ENCODE measurements at regions not wholly inside any gene's neighbourhood (a gene's known extent, or its start where the extent isn't known, plus 50 kb on each side); places are given as distances from the start of the nearest gene placed in this dataset.

DNA sequence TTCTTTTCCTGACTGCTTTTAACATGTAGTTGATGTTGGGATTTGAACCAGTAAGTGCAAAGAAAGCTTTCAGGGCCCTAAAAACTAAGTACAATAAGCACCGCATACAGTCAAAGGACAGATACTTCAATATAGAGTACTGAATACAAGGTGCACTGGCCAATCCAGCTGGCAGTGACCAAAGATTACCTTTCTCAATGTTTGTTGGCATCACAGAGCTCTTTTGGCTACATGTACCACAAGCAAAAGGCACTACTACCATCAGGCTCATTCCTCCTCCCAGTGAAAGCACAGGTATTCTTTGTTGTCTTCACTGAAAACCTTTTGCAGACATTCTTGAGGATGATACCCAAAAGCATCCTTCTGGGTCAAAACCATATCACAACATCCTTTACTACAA, 65.2 kb upstream of the ZCCHC13 start:
- Histone ChIP-seq H3K27me3 (ENCODE audit: insufficient read depth, poor library complexity, severe bottlenecking) (no peaks in the 10 kb centered on the region), H3K27ac (replicated peaks) (no peak overlapping the region), H3K4me3 (replicated peaks; ENCODE audit: insufficient read depth, low read length) (no peak overlapping the region)
- DNase-seq (ENCODE audit: low read depth in 1 of 2, low spot score in 1 of 2) = no peak
- TF ChIP-seq, protein P1, sequence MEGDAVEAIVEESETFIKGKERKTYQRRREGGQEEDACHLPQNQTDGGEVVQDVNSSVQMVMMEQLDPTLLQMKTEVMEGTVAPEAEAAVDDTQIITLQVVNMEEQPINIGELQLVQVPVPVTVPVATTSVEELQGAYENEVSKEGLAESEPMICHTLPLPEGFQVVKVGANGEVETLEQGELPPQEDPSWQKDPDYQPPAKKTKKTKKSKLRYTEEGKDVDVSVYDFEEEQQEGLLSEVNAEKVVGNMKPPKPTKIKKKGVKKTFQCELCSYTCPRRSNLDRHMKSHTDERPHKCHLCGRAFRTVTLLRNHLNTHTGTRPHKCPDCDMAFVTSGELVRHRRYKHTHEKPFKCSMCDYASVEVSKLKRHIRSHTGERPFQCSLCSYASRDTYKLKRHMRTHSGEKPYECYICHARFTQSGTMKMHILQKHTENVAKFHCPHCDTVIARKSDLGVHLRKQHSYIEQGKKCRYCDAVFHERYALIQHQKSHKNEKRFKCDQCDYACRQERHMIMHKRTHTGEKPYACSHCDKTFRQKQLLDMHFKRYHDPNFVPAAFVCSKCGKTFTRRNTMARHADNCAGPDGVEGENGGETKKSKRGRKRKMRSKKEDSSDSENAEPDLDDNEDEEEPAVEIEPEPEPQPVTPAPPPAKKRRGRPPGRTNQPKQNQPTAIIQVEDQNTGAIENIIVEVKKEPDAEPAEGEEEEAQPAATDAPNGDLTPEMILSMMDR (IDR thresholded peaks at IDR 0.05; ENCODE audit: insufficient read depth, low read length) = no peak
- TF ChIP-seq, protein P2, sequence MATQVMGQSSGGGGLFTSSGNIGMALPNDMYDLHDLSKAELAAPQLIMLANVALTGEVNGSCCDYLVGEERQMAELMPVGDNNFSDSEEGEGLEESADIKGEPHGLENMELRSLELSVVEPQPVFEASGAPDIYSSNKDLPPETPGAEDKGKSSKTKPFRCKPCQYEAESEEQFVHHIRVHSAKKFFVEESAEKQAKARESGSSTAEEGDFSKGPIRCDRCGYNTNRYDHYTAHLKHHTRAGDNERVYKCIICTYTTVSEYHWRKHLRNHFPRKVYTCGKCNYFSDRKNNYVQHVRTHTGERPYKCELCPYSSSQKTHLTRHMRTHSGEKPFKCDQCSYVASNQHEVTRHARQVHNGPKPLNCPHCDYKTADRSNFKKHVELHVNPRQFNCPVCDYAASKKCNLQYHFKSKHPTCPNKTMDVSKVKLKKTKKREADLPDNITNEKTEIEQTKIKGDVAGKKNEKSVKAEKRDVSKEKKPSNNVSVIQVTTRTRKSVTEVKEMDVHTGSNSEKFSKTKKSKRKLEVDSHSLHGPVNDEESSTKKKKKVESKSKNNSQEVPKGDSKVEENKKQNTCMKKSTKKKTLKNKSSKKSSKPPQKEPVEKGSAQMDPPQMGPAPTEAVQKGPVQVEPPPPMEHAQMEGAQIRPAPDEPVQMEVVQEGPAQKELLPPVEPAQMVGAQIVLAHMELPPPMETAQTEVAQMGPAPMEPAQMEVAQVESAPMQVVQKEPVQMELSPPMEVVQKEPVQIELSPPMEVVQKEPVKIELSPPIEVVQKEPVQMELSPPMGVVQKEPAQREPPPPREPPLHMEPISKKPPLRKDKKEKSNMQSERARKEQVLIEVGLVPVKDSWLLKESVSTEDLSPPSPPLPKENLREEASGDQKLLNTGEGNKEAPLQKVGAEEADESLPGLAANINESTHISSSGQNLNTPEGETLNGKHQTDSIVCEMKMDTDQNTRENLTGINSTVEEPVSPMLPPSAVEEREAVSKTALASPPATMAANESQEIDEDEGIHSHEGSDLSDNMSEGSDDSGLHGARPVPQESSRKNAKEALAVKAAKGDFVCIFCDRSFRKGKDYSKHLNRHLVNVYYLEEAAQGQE (IDR thresholded peaks at IDR 0.05; ENCODE audit: insufficient replicate concordance, low read depth) = no peak
- TF ChIP-seq GABPA (IDR thresholded peaks at IDR 0.05; ENCODE audit: low read depth) (no peak), SPI1 (IDR thresholded peaks at IDR 0.05; ENCODE audit: borderline replicate concordance, low read depth) (no peak), POLR2AphosphoS5 (IDR thresholded peaks at IDR 0.05; ENCODE audit: low read depth) (no peak)

DNA sequence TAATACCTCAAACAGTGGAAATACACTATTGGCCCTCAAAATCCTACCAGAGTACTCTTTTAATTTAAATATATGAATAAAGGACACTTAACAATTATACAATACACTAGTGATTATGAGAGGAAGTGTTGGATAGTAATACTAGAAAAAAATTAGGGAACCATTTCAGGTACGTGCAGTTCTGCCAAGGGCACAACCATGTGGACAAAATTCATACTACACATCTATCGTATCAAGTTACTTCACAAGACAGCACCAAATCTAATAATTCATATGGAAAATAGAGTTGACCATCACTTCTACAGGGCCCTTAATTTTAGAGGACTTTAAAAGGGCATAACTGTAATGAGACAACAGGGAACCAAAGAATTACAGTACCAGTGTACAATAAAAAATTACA, 69.2 kb upstream of the ZCCHC13 start:
- DNase-seq (ENCODE audit: low read depth in 1 of 2, low spot score in 1 of 2) = no peak
- Histone ChIP-seq H3K27ac (replicated peaks) (no peak overlapping the region), H3K4me3 (replicated peaks; ENCODE audit: insufficient read depth, low read length) (no peak overlapping the region), H3K27me3 (ENCODE audit: insufficient read depth, poor library complexity, severe bottlenecking) (no peaks in the 10 kb centered on the region)
- TF ChIP-seq POLR2AphosphoS5 (IDR thresholded peaks at IDR 0.05; ENCODE audit: low read depth) (no peak), SPI1 (IDR thresholded peaks at IDR 0.05; ENCODE audit: borderline replicate concordance, low read depth) (peak; percentile 5; the same call in 1 of the 2 replicates)

DNA sequence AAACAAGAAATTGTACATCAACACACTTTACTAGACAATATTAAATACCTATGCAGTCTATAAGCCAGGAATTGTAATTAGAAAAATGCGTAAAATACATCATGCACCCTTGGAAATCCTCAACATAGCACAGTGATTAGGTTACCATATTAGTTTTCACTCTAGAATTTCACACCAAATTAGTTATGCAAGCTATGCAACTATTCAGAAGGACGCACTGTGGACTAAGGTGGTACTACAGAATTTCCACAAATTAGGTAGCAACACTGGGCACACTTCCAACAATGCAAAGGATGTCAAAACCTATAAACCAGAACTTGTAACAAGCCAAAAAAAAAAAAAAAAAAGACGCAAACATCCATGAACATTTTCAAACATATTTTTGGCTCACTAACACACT, 71.1 kb upstream of the ZCCHC13 start:
- no peak overlapping the region for H3K4me3 ChIP-seq (replicated peaks; ENCODE audit: insufficient read depth, low read length)
- no peaks in the 10 kb centered on the region for H3K27me3 ChIP-seq (ENCODE audit: insufficient read depth, poor library complexity, severe bottlenecking)
- TF ChIP-seq, protein P2 (IDR thresholded peaks at IDR 0.05; ENCODE audit: insufficient replicate concordance, low read depth) = no peak
- TF ChIP-seq GABPA (IDR thresholded peaks at IDR 0.05; ENCODE audit: low read depth) = no peak
- TF ChIP-seq, protein P1 (IDR thresholded peaks at IDR 0.05; ENCODE audit: insufficient read depth, low read length) = no peak
- no peak for TF ChIP-seq POLR2AphosphoS5 (IDR thresholded peaks at IDR 0.05; ENCODE audit: low read depth)
- no peak for TF ChIP-seq SPI1 (IDR thresholded peaks at IDR 0.05; ENCODE audit: borderline replicate concordance, low read depth)
- no peak overlapping the region for H3K27ac ChIP-seq (replicated peaks)
- peak in 1 of 2 experiments; percentile 10 for DNase-seq (ENCODE audit: low read depth in 1 of 2, low spot score in 1 of 2)

DNA sequence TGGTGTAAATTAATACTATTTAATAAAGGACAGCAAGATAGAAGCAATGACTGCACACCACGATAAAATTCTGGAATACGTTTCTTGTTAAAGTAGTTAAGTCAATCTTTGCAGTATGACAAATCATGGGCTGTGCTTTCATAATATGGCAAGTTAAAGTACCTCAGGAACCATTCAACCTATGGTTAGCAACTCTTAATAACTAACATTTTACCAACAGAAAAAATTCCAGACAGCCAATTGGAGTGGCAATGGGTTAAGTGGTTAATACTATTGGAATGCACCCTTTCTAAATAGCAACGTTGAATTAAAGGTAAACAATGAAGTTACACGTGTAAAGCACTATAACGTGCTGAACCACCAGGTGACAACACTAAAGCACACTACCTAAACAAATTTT, 72.4 kb upstream of the ZCCHC13 start:
- Histone ChIP-seq H3K27me3 (ENCODE audit: insufficient read depth, poor library complexity, severe bottlenecking) (no peaks in the 10 kb centered on the region), H3K4me3 (replicated peaks; ENCODE audit: insufficient read depth, low read length) (no peak overlapping the region), H3K27ac (replicated peaks) (no peak overlapping the region)
- DNase-seq (ENCODE audit: low read depth in 1 of 2, low spot score in 1 of 2) = no peak
- no peak for TF ChIP-seq GABPA (IDR thresholded peaks at IDR 0.05; ENCODE audit: low read depth)
- TF ChIP-seq, protein P2 (IDR thresholded peaks at IDR 0.05; ENCODE audit: insufficient replicate concordance, low read depth) = no peak
- TF ChIP-seq, protein P1 (IDR thresholded peaks at IDR 0.05; ENCODE audit: insufficient read depth, low read length) = no peak
- TF ChIP-seq SPI1 (IDR thresholded peaks at IDR 0.05; ENCODE audit: borderline replicate concordance, low read depth) = no peak
- no peak for TF ChIP-seq POLR2AphosphoS5 (IDR thresholded peaks at IDR 0.05; ENCODE audit: low read depth)
